GM12872 (cell line): ENCODE measurements at regions not wholly inside any gene's neighbourhood (a gene's known extent, or its start where the extent isn't known, plus 50 kb on each side); places are given as distances from the start of the nearest gene placed in this dataset.

Experiments
- TF ChIP-seq, protein P1 (sequence below): IDR thresholded peaks from 3 replicates; pipeline ENCODE4 v1.5.1; 2011; ENCODE audit warnings: low read depth, mild to moderate bottlenecking, low read length, moderate library complexity; ENCODE audit not compliant: insufficient read depth

DNA sequence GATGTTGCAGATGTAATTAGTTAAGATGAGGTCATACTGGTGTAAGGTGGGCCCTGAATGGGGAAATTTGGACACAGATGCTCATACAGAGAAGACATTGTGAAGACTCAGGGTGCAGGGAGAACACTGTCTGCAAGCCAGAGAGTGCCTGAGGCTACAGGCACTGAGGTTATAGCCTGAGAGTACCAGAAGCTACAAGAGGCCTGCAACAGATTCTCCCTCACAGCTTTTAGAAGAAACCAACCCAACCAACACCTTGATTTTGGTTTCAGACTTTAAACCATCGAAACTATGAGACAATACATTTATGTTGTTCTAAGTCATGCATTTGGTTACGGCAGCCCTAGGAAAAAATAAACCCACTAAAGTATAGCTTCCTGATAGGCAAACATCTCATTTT, 321.7 kb upstream of the USP25 start:
- TF ChIP-seq, protein P1, sequence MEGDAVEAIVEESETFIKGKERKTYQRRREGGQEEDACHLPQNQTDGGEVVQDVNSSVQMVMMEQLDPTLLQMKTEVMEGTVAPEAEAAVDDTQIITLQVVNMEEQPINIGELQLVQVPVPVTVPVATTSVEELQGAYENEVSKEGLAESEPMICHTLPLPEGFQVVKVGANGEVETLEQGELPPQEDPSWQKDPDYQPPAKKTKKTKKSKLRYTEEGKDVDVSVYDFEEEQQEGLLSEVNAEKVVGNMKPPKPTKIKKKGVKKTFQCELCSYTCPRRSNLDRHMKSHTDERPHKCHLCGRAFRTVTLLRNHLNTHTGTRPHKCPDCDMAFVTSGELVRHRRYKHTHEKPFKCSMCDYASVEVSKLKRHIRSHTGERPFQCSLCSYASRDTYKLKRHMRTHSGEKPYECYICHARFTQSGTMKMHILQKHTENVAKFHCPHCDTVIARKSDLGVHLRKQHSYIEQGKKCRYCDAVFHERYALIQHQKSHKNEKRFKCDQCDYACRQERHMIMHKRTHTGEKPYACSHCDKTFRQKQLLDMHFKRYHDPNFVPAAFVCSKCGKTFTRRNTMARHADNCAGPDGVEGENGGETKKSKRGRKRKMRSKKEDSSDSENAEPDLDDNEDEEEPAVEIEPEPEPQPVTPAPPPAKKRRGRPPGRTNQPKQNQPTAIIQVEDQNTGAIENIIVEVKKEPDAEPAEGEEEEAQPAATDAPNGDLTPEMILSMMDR, result no peak

DNA sequence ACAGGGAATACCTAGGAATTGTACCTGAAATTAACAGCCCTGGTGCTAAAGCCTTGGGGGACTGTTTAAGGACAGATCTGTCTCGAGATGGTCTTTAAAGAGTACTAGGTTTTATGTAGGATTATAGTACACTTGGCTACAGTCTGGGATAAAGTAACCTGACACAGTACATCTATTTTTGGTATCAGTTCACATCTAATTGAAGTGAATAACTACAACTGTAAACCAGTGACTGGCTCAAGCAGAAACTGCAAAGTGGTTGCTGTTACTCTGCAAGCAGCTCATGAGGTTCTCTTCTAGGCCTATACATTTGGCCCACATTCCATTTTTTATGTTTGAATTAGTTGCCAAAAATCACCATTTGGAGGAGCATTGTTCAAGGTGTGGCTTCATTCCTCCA, 320.8 kb upstream of the USP25 start:
- TF ChIP-seq, protein P1, result no peak

DNA sequence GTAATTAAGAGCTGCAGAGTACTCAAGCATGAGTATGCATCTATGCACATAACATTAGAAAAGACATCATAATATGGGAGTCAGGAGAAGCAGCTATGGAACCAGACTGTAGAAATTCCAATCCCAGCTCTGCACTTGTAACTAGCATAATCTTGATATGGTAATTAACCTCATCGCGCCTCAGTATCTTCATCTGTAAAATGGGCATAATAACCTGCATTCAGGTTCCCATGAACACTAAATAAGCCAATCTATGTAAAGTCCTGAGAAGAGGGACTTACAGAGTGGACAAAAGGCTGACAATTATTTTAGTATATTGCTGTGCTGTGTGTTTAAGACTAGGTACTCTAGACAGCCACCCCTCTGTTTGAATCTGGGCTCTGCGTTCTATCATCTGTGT, 318.9 kb upstream of the USP25 start:
- TF ChIP-seq, protein P1, result no peak

DNA sequence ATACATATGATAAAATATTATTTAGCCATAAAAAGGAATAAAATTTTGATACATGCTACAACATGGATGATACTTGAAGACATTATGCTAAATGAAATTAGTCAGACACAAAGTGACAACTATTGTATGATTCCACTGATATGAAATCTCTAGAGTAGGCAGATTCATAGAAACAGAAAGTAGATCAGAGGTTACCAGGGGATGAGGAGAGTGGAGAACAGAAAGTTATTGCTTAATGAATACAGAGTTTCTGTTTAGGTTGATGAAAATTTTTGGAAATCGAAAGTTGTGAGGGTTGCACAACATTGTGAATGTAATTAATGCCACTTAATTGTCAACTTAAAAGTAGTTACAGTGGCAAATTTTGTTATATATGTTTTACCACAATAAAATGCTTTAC, 315.7 kb upstream of the USP25 start:
- TF ChIP-seq, protein P1, result no peak

DNA sequence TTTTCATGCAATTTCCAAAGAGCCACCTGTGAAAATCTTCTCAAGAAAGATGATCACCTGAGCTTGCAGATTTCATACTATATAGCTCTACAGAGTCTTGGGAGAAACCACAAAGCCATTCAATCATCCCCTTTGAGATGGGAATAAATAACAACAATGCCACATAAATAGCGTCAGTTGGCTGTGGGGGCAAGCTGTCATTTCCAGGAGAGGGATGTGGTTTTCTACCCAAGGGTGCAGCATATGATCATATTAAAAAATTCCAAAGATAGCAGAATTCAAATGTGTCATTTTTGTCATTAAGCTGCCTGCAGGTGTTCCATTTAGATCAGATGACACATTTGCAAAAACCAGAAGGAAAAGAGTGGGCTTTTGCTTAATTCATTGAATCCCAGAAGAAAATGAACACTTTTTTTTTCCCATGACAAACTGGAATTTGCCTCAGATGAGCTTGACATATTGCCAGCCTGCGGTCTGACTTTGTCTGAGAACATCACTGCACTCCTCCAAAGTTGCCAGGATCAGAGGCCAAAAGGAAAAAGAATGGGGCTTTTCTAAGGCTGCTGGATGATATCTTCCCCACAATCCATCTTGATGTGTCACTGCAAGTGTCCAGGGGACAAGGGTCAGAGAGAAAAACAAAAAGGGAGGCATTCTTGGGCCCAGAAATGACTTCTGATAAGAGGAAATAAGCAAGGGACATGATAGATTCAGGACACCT, 314.1 kb upstream of the USP25 start:
- TF ChIP-seq, protein P1, result no peak

DNA sequence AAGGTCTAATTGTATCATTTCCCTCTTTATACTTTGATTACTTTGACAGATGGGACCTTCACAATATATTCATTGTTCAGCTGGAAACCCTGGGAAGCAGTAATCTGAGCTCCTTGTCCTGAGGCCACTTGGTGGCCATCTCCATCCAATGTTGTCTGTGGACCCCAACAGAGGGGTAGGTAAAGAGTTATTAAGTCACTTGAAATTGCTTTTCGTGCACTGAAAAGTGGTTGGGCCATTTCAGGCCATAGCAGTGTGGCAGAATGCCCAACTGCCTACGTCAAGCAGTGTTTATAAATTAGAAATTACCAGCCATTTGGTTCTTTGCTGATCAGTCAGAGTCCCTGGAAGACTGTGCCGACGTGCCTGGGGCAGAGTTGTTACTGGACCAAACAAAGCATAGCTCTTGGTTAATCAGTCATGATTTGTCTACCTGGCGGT, 308.3 kb upstream of the USP25 start:
- TF ChIP-seq, protein P1, result no peak

DNA sequence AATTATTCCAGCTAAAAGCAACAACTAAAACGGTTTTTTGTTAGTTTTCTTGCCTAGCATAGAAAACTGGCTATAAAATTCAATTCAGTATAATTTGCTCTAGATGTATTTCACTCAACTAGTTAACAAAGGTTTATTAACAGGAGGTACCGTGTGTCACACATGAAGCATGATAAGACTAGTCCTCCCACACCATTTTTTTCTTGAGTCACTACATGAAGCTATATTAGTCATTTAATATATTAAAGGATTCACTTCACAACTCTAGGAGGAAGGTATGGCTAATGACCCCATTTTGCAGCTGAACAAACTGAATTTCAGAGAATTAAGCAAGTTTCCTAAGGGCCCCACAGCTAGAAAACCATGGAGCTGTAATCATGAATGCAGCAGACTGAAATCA, 307.8 kb upstream of the USP25 start:
- TF ChIP-seq, protein P1, result no peak
